ENCODE measurements at regions not wholly inside any gene's neighbourhood (a gene's known extent, or its start where the extent isn't known, plus 50 kb on each side); places are given as distances from the start of the nearest gene placed in this dataset.
"Not testable (repeated sequence)": the region's sequence is repeated elsewhere in the genome, so short reads cannot be mapped to it uniquely, and the experiment has no call there.

DNA sequence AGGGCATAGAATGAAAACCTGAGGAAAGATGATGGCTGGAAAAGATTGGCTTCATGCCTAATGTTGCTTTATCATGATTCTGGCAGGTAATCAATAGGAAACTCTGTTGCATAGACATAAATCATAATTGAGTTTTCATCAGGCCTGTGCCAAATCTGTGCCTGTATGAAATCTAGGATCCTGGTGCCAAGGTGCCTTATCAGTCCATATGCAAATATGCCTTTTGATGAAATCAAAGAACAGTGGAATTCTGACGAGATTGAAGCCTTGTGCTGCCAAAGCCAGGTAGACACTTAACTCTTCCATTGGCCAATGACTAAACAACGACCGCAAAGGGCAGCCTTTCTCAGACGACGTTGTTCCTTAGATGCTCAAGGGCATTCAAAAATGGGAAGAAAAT is 170.0 kb upstream of the CRIM1 start:
- DNase-seq = no peak
- no peaks in the 10 kb centered on the region for H3K9me3 Mint-ChIP-seq
- ATAC-seq = no peak
- H3K4me1 Mint-ChIP-seq = no peaks in the 10 kb centered on the region
- no peak overlapping the region for H3K4me3 Mint-ChIP-seq
- H3K27me3 Mint-ChIP-seq = peaks cover 8% of the 10 kb centered on the region
- H3K27ac Mint-ChIP-seq = no peak overlapping the region

DNA sequence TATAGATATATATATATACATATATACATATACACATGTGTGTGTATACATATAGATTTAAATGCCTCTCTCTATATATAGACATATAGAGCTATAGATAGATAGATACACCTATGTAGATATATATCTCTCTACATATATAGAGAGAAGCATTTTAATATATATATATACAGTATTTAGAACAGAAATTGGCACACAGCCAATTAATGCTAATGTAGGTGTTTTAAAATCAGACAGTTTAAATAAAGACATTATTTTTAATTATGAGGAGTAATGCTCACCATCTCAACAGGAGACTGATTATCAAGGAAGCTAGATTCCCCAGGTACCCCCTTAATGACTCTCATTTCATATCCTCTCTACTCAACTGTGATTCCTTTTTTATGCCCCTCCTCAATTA is 170.7 kb upstream of the CRIM1 start:
- H3K4me1 Mint-ChIP-seq = no peaks in the 10 kb centered on the region
- DNase-seq (no peak), ATAC-seq (no peak)
- no peak overlapping the region for H3K27ac Mint-ChIP-seq
- no peaks in the 10 kb centered on the region for H3K9me3 Mint-ChIP-seq
- H3K27me3 Mint-ChIP-seq = peaks cover 8% of the 10 kb centered on the region
- no peak overlapping the region for H3K4me3 Mint-ChIP-seq

DNA sequence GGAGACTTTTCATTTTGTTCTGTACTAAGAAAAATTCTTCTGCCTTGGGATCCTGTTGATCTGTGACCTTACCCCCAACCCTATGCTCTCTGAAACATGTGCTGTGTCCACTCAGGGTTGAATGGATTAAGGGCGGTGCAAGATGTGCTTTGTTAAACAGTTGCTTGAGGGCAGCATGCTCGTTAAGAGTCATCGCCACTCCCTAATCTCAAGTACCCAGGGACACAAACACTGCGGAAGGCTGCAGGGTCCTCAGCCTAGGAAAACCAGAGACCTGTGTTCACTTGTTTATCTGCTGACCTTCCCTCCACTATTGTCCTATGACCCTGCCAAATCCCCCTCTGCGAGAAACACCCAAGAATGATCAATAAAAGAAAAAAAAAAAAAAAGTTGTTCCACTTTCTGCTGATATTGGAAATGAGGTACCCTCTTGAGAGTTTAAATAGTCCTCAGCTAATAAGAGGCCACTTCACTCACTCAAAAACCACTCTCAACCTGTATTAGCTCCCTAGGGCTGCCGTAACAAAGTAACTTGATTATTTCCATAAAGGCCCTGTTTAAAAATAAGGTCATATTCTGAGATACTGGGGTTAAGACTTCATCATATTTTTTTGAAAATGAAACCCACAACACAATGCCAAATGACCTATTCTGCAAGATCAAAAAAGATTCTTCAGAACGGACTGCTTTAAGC is 174.6 kb upstream of the CRIM1 start:
- not testable (repeated sequence) for H3K27ac Mint-ChIP-seq, H3K27me3 Mint-ChIP-seq, H3K4me3 Mint-ChIP-seq, H3K4me1 Mint-ChIP-seq, ATAC-seq, H3K9me3 Mint-ChIP-seq, DNase-seq

DNA sequence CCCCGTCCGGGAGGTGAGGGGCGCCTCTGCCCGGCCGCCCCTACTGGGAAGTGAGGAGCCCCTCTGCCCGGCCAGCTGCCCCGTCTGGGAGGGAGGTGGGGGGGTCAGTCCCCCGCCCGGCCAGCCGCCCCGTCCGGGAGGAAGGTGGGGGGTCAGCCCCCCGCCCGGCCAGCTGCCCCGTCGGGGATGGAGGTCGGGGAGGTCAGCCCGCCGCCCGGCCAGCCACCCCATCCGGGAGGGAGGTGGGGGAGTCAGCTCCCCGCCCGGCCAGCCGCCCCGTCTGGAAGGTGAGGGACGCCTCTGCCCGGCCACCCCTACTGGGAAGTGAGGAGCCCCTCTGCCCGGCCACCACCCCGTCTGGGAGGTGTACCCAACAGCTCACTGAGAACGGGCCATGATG is 175.3 kb upstream of the CRIM1 start:
- DNase-seq, H3K27ac Mint-ChIP-seq, H3K9me3 Mint-ChIP-seq, ATAC-seq, H3K27me3 Mint-ChIP-seq, H3K4me3 Mint-ChIP-seq, H3K4me1 Mint-ChIP-seq: not testable (repeated sequence)

DNA sequence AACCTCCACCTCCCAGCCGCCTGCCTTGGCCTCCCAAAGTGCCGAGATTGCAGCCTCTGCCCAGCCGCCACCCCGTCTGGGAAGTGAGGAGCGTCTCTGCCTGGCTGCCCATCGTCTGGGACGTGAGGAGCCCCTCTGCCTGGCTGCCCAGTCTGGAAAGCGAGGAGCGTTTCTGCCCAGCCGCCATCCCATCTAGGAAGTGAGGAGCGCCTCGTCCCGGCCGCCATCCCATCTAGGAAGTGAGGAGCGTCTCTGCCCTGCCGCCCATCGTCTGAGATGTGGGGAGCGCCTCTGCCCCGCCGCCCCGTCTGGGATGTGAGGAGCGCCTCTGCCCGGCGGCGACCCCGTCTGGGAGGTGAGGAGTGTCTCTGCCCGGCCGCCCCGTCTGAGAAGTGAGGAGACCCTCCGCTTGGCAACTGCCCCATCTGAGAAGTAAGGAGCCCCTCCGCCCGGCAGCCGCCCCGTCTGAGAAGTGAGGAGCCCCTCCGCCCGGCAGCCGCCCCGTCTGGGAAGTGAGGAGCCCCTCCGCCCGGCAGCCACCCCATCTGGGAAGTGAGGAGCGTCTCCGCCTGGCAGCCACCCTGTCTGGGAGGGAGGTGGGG is 175.8 kb upstream of the CRIM1 start:
- H3K4me1 Mint-ChIP-seq, DNase-seq, H3K27me3 Mint-ChIP-seq, H3K27ac Mint-ChIP-seq, H3K9me3 Mint-ChIP-seq, H3K4me3 Mint-ChIP-seq, ATAC-seq: not testable (repeated sequence)

DNA sequence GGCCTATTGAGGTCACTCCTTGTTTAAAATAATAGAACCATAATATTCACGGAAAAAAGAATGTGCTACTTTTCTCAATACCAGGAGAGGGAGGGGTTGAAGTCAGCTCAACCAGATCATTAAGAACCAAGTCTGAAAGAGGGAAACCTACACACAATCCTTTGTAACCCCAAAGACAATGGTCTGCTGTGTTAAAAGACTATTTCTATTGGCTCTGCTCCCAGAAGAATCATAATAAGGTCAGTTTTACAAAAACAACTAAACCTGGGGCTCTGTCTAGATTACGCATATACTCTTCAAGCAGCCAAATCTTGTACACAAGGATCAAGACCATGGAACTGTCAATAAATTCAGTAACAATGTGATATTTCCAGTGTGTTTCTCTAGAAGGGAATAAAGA is 177.2 kb upstream of the CRIM1 start:
- no peak for DNase-seq
- H3K9me3 Mint-ChIP-seq = no peaks in the 10 kb centered on the region
- no peaks in the 10 kb centered on the region for H3K4me1 Mint-ChIP-seq

DNA sequence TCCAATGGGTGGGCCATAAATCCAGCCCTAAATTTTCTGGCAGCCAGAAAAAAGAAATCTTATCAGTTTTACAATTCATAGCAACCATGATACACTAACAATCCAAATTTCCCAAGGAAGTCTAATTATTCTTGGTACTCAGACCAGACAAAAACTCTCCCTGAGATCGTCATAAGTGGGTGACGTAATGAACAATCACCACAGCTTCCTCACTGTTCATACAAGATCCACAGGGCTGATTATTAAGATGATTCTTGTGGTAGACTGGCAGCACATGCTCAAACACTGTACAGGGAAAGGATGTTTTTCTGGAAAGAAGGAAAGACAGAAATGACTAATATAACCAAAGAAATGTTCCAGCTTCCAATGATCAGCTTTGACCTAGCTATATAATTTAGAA is 178.3 kb upstream of the CRIM1 start:
- H3K4me3 Mint-ChIP-seq = no peak overlapping the region
- no peaks in the 10 kb centered on the region for H3K27me3 Mint-ChIP-seq
- ATAC-seq (no peak), DNase-seq (no peak)
- no peaks in the 10 kb centered on the region for H3K9me3 Mint-ChIP-seq
- H3K4me1 Mint-ChIP-seq = no peaks in the 10 kb centered on the region
- no peak overlapping the region for H3K27ac Mint-ChIP-seq

More for the DNA sequence above, 177.2 kb upstream of the CRIM1 start:
- Mint-ChIP-seq H3K27ac (no peak overlapping the region), H3K4me3 (no peak overlapping the region), H3K27me3 (no peaks in the 10 kb centered on the region)
- ATAC-seq = no peak

DNA sequence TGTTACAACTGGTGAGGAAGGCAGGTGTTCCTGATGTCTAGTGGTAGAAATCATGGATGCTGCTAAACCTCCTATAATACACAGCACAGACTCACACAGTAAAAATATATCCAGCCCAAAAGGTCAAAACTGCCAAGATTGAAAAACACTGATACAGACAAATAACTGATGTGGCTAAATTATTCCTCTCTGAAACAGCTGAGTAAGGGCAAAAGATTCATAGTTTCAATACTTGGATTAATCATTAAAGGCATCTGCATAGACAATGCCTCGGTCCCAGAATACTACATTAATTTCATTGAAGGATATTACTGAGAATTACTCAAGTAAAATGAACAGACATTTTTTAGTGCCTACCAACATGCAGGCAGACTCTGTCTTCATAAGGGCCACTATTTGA is 180.7 kb upstream of the CRIM1 start:
- H3K27me3 Mint-ChIP-seq = no peaks in the 10 kb centered on the region

DNA sequence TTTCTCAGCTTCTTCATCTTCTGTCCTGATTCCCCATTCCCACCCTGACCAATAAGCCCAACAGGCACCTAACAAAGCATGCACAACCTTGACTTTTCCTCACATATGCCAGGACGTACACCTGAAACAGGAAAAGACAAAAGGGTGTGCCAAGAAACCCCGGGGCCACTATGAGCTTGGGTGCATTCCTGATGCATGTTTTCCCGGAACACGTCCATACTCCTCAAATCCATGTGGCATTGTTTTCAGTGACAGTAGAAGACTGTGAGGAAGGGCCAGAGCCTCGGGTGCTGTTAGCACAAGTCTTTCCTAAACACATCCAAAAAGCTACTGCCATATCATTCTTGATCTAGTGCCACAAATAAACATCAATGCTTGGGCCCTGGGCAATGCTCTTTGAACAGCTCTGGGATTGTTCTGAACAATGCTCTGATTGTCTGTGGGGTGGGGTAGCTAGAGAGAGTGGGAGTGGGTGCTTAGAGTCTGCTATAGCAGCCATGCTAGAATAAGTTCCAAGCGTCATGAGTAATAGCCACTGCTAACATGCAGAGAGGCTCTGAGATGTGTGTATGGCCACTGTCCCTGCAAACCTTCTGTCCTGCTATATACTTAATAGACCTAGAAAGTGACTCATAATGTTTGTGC is 181.7 kb upstream of the CRIM1 start:
- Mint-ChIP-seq H3K4me1 (no peaks in the 10 kb centered on the region), H3K4me3 (no peak overlapping the region), H3K9me3 (no peaks in the 10 kb centered on the region), H3K27me3 (no peaks in the 10 kb centered on the region), H3K27ac (no peak overlapping the region)
- ATAC-seq (no peak), DNase-seq (no peak)

More for the DNA sequence above, 180.7 kb upstream of the CRIM1 start:
- H3K4me3 Mint-ChIP-seq = no peak overlapping the region
- H3K27ac Mint-ChIP-seq = no peak overlapping the region
- DNase-seq (no peak), ATAC-seq (no peak)
- no peaks in the 10 kb centered on the region for H3K4me1 Mint-ChIP-seq
- no peaks in the 10 kb centered on the region for H3K9me3 Mint-ChIP-seq

DNA sequence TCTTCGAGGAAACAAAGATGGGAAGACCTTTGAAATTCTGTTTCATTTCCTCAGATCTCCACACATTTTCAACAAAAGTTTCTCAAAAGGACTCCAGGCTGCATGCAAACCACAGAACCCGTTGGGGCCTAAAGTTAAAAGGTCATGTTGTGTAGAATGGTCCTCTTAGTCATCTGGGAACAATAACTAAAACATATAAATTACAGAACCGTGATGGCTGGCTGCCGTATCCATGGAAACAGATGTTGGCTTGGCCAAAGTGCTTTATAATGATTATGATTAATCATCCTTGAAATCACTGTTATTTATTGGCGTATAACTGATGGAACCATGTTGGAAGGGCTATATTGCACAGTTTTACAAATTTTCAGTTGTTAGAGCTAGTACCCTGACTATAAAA is 182.8 kb upstream of the CRIM1 start:
- no peaks in the 10 kb centered on the region for H3K4me1 Mint-ChIP-seq
- ATAC-seq = no peak
- no peak overlapping the region for H3K27ac Mint-ChIP-seq
- no peak for DNase-seq
- H3K4me3 Mint-ChIP-seq = no peak overlapping the region
- no peaks in the 10 kb centered on the region for H3K27me3 Mint-ChIP-seq
- H3K9me3 Mint-ChIP-seq = no peaks in the 10 kb centered on the region

DNA sequence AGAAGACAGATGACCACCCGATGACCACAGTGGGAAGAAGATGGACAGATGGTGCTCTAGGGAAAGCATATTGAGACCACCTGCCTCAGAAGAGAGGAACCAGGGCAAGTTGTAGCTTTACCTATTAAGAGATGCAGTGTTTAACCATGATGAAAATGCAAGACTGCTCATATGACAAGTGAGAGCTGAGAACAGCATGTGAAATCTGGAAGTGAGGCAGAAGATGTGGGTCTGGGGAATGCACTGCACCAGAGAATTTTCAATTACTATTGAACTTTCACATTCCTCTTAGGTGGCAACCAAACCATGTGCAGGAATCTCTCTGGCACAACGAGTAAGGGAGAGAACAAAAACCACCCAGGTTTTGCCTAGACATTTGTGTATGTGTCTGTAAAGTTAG is 184.8 kb upstream of the CRIM1 start:
- DNase-seq (no peak), ATAC-seq (no peak)
- no peak overlapping the region for H3K4me3 Mint-ChIP-seq
- peak overlapping the region in 1 of 2 donors; percentile 52 for H3K27ac Mint-ChIP-seq
- no peaks in the 10 kb centered on the region for H3K4me1 Mint-ChIP-seq
- H3K27me3 Mint-ChIP-seq = no peaks in the 10 kb centered on the region
- H3K9me3 Mint-ChIP-seq = no peaks in the 10 kb centered on the region

DNA sequence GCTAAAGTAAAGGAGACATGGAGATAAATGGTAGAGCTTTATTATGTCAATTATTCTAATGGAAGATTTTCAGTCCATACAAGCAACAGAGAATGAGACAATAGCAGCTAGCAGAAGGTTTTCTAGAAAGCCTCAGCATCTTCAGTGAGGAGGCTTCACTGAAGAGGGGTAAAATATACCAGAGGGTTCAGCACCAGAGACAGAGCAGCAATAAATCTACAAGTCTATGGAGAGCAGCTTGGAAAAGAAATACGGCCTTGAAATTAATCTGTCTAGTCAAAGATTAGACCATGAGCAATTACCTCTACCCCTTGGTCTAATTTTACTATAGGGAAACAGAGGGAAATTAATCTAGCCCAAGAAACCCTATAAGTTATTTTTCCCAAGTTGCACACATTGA is 185.7 kb upstream of the CRIM1 start:
- Mint-ChIP-seq H3K9me3 (no peaks in the 10 kb centered on the region), H3K4me1 (no peaks in the 10 kb centered on the region), H3K27me3 (no peaks in the 10 kb centered on the region), H3K27ac (no peak overlapping the region), H3K4me3 (no peak overlapping the region)
- no peak for DNase-seq
- no peak for ATAC-seq

DNA sequence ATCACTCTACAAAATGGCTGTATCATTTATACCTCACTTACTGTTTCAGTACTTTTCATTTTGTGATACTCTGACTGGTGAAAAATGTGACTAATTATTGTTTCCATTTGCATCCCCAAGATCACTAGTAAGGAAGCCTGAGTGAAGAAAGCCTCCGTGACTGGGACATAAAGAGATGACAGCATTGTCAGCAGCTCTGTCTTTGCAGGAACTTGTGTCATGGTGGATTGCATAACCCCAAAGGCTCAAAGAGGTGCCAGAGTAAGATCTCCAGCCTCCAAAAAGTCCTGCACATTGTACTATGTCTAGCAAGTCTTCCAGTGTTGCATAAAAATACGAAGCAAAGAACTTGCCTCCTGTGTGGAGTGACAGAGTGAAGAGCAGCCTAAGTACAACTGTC is 187.5 kb upstream of the CRIM1 start:
- DNase-seq = no peak
- no peak for ATAC-seq
- Mint-ChIP-seq H3K4me1 (no peaks in the 10 kb centered on the region), H3K9me3 (no peaks in the 10 kb centered on the region), H3K27me3 (no peaks in the 10 kb centered on the region), H3K4me3 (no peak overlapping the region), H3K27ac (peak overlapping the region in 1 of 2 donors; percentile 37)

DNA sequence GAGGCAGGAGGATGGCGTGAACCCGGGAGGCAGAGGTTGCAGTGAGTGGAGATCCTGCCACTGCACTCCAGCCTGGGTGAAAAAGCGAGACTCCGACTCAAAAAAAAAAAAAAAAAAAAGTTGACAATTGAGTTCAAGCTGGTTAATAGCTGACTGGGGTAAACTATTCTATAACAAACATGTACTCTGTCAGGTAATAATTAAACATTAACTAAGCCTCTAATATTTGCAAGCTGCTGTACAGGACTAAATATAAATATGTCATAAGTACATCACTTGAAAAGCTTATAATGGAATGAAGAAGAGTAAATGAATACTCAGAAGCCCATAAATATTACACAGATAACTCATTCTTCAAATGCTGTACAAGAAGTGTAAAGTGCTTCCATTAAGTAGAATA is 190.4 kb upstream of the CRIM1 start:
- ATAC-seq = no peak
- no peaks in the 10 kb centered on the region for H3K27me3 Mint-ChIP-seq
- no peaks in the 10 kb centered on the region for H3K4me1 Mint-ChIP-seq
- no peak overlapping the region for H3K4me3 Mint-ChIP-seq
- no peak overlapping the region for H3K27ac Mint-ChIP-seq
- no peaks in the 10 kb centered on the region for H3K9me3 Mint-ChIP-seq
- DNase-seq = no peak

DNA sequence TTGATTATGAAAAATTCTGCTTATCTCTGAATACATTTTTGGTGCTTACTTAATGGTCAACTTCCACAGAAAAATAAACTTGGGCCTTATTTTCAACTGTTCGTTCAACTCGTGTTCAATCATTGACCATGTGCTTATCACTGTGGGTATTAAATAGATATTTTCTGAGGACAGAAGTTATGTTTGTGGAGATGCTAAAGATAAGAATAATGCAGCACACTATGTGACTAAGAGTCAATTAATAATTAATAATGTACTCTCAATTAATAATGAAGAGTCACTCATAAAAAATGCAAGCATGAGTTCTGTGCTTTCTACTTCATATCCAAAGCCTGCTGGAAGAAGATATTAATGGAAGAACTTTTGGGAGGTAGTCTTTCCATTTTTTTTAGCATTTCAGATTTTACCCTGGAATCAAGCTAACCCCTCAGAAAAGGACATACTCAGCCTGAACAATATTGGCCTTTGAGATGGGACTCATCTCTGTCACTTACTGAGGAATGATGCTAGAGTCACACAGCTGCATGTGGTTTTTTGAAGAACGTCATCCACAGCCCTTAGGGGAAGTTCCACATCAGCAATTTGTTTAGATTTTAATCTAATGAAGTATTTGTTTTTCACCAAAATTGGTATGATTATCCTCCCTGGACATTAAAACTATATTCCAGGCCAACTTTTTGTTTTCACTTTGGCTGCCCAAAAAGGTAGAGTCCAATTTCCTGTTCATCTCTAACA is 191.9 kb upstream of the CRIM1 start:
- ATAC-seq = no peak
- H3K27me3 Mint-ChIP-seq = no peaks in the 10 kb centered on the region
- H3K9me3 Mint-ChIP-seq = peaks cover 0 to 2% of the 10 kb centered on the region in 2 donors
- no peak overlapping the region for H3K27ac Mint-ChIP-seq
- peaks cover 2% of the 10 kb centered on the region for H3K4me1 Mint-ChIP-seq
- DNase-seq = no peak
- H3K4me3 Mint-ChIP-seq = no peak overlapping the region

DNA sequence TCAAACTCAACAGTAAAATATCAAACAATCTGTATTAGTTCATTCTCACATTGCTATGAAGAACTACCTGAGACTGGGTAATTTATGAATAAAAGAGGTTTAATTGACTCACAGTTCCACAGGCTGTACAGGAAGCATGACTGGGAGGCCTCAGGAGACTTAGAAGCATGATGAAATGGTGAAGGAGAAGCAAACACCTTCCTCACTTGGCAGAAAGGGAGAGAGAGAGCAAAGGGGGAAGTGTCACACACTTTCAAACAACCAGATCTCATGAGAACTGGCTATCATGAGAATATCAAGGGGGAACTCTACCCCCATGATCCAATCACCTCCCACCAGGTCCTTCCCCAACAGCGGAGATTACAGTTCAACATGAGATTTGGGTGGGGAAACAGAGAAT is 198.5 kb upstream of the CRIM1 start:
- not testable (repeated sequence) for H3K27me3 Mint-ChIP-seq, DNase-seq, H3K4me1 Mint-ChIP-seq, H3K4me3 Mint-ChIP-seq, ATAC-seq, H3K9me3 Mint-ChIP-seq, H3K27ac Mint-ChIP-seq

All from stimulated activated naive CD8-positive, alpha-beta T cell treated with anti-CD3 and anti-CD28 coated beads, Interleukin-15, amount 100 ng/mL, for 72 hours (primary cell).